ENCODE measurements at regions not wholly inside any gene's neighbourhood (a gene's known extent, or its start where the extent isn't known, plus 50 kb on each side); places are given as distances from the start of the nearest gene placed in this dataset.

GRCh38 chr15:95087253-95087609, 855.9 kb downstream of the MCTP2 start:
- TF ChIP-seq POLR2A (IDR thresholded peaks at IDR 0.05; ENCODE audit: low read depth, low read length): no peak
- no peak for FAIRE-seq
- no peak for DNase-seq (ENCODE audit: insufficient read length, low spot score)

- no peak for FAIRE-seq
- TF ChIP-seq POLR2A (IDR thresholded peaks at IDR 0.05; ENCODE audit: low read depth, low read length): no peak
Measured at GRCh38 chr15:95091444-95091843, 860.1 kb downstream of the MCTP2 start.

GRCh38 chr15:95095250-95095649, 863.9 kb downstream of the MCTP2 start:
- TF ChIP-seq POLR2A (IDR thresholded peaks at IDR 0.05; ENCODE audit: low read depth, low read length): no peak
- FAIRE-seq: no peak
- no peak for DNase-seq (ENCODE audit: insufficient read length, low spot score)

More at GRCh38 chr15:95091444-95091843, 860.1 kb downstream of the MCTP2 start:
- DNase-seq (ENCODE audit: insufficient read length, low spot score): no peak

- FAIRE-seq: no peak
- DNase-seq (ENCODE audit: insufficient read length, low spot score): no peak
- no peak for TF ChIP-seq POLR2A (IDR thresholded peaks at IDR 0.05; ENCODE audit: low read depth, low read length)
Measured at GRCh38 chr15:95096651-95097050, 865.3 kb downstream of the MCTP2 start.

GRCh38 chr15:95097361-95097760, 866.0 kb downstream of the MCTP2 start:
- FAIRE-seq: no peak
- no peak for TF ChIP-seq POLR2A (IDR thresholded peaks at IDR 0.05; ENCODE audit: low read depth, low read length)

GRCh38 chr15:95105229-95105628, 873.9 kb downstream of the MCTP2 start:
- no peak for TF ChIP-seq POLR2A (IDR thresholded peaks at IDR 0.05; ENCODE audit: low read depth, low read length)
- FAIRE-seq (no peak), DNase-seq (ENCODE audit: insufficient read length, low spot score) (no peak)

More at GRCh38 chr15:95097361-95097760, 866.0 kb downstream of the MCTP2 start:
- no peak for DNase-seq (ENCODE audit: insufficient read length, low spot score)

- no peak for DNase-seq (ENCODE audit: insufficient read length, low spot score)
- TF ChIP-seq POLR2A (IDR thresholded peaks at IDR 0.05; ENCODE audit: low read depth, low read length): no peak
- FAIRE-seq: no peak
Measured at GRCh38 chr15:95106801-95107200, 875.4 kb downstream of the MCTP2 start.

- DNase-seq (ENCODE audit: insufficient read length, low spot score) (no peak), FAIRE-seq (no peak)
- no peak for TF ChIP-seq POLR2A (IDR thresholded peaks at IDR 0.05; ENCODE audit: low read depth, low read length)
Measured at GRCh38 chr15:95108673-95109072, 877.3 kb downstream of the MCTP2 start.

GRCh38 chr15:95111969-95112368, 880.6 kb downstream of the MCTP2 start:
- no peak for DNase-seq (ENCODE audit: insufficient read length, low spot score)
- no peak for FAIRE-seq
- no peak for TF ChIP-seq POLR2A (IDR thresholded peaks at IDR 0.05; ENCODE audit: low read depth, low read length)

GRCh38 chr15:95113041-95113440, 881.7 kb downstream of the MCTP2 start:
- DNase-seq (ENCODE audit: insufficient read length, low spot score) (no peak), FAIRE-seq (no peak)

GRCh38 chr15:95119041-95119610, 887.8 kb downstream of the MCTP2 start:
- no peak for DNase-seq (ENCODE audit: insufficient read length, low spot score)
- no peak for TF ChIP-seq POLR2A (IDR thresholded peaks at IDR 0.05; ENCODE audit: low read depth, low read length)
- no peak for FAIRE-seq

More at GRCh38 chr15:95113041-95113440, 881.7 kb downstream of the MCTP2 start:
- no peak for TF ChIP-seq POLR2A (IDR thresholded peaks at IDR 0.05; ENCODE audit: low read depth, low read length)

- no peak for TF ChIP-seq POLR2A (IDR thresholded peaks at IDR 0.05; ENCODE audit: low read depth, low read length)
- no peak for FAIRE-seq
Measured at GRCh38 chr15:95120595-95120994, 889.2 kb downstream of the MCTP2 start.

GRCh38 chr15:95121191-95121590, 889.8 kb downstream of the MCTP2 start:
- TF ChIP-seq POLR2A (IDR thresholded peaks at IDR 0.05; ENCODE audit: low read depth, low read length): no peak
- no peak for DNase-seq (ENCODE audit: insufficient read length, low spot score)
- no peak for FAIRE-seq

More at GRCh38 chr15:95120595-95120994, 889.2 kb downstream of the MCTP2 start:
- no peak for DNase-seq (ENCODE audit: insufficient read length, low spot score)

- FAIRE-seq (no peak), DNase-seq (ENCODE audit: insufficient read length, low spot score) (no peak)
- no peak for TF ChIP-seq POLR2A (IDR thresholded peaks at IDR 0.05; ENCODE audit: low read depth, low read length)
Measured at GRCh38 chr15:95125803-95126202, 894.4 kb downstream of the MCTP2 start.

- DNase-seq (ENCODE audit: insufficient read length, low spot score) (no peak), FAIRE-seq (no peak)
- no peak for TF ChIP-seq POLR2A (IDR thresholded peaks at IDR 0.05; ENCODE audit: low read depth, low read length)
Measured at GRCh38 chr15:95127356-95127755, 896.0 kb downstream of the MCTP2 start.

GRCh38 chr15:95129574-95129973, 898.2 kb downstream of the MCTP2 start:
- DNase-seq (ENCODE audit: insufficient read length, low spot score) (no peak), FAIRE-seq (no peak)
- TF ChIP-seq POLR2A (IDR thresholded peaks at IDR 0.05; ENCODE audit: low read depth, low read length): no peak
